Tibial nerve (tissue), 4 donors: ENCODE measurements at regions not wholly inside any gene's neighbourhood (a gene's known extent, or its start where the extent isn't known, plus 50 kb on each side); places are given as distances from the start of the nearest gene placed in this dataset.

Experiments used
- DNase-seq, 2 donors: peaks; one replicate each; pipeline ENCODE4 v3.0.0-alpha.2; 2019; ENCODE audit warnings: low spot score in 2 of 2
- H3K27ac ChIP-seq, 4 donors: fragments of 200-600 bp; sonication (generic) in 3 of 4; one replicate each; pipeline ENCODE4 v1.5.1; 2017 to 2019; ENCODE audit warnings: mild to moderate bottlenecking in 1 of 4
- H3K27me3 ChIP-seq, 2 donors: fragments of 200-600 bp; sonication (generic) in 1 of 2; one replicate each; pipeline versions ENCODE4 v1.5.1 to v1.6.0; 2017 to 2019
- H3K36me3 ChIP-seq, 3 donors: fragments of 200-600 bp; sonication (generic); one replicate each; pipeline ENCODE4 v1.5.1; 2018 to 2019
- H3K4me1 ChIP-seq, 4 donors: fragments of 200-600 bp; sonication (generic) in 3 of 4; one replicate each; pipeline ENCODE4 v1.5.1; 2017 to 2019
- H3K4me3 ChIP-seq, 4 donors: fragments of 200-600 bp; sonication (generic) in 3 of 4; one replicate each; pipeline ENCODE4 v1.5.1; 2017 to 2019; ENCODE audit warnings: mild to moderate bottlenecking in 1 of 4, moderate library complexity in 1 of 4
- H3K9me3 ChIP-seq, 4 donors: fragments of 200-600 bp; sonication (generic) in 3 of 4; one replicate each; pipeline ENCODE4 v1.5.1; 2017 to 2019
- CTCF ChIP-seq, 5 experiments: fragments of 200-600 bp in 3 of 5; fragments of 450-650 bp in 2 of 5; sonication (generic) in 3 of 5; IDR thresholded peaks; one replicate each; pipeline ENCODE4 v1.5.1; 2016 to 2019; ENCODE audit warnings: antibody characterized with exemption in 5 of 5, mild to moderate bottlenecking in 3 of 5, moderate library complexity in 2 of 5
- EP300 ChIP-seq, 2 donors: sonication (generic); formaldehyde crosslinking; IDR thresholded peaks; one replicate each; pipeline ENCODE4 v1.6.1; 2017; ENCODE audit warnings: antibody characterized with exemption in 2 of 2, mild to moderate bottlenecking in 1 of 2
- POLR2A ChIP-seq, 2 donors: fragments of 450-650 bp; IDR thresholded peaks; one replicate each; pipeline ENCODE4 v1.6.1; 2017; ENCODE audit warnings: antibody characterized with exemption in 2 of 2, mild to moderate bottlenecking in 2 of 2, moderate library complexity in 2 of 2
- WGBS, 2 donors: methylation state at CpG; one replicate each; pipeline ENCODE4 v1.1.5; 2018; 5-methylcytosine and 5-hydroxymethylcytosine counted together

- DNase-seq = no peak
- TF ChIP-seq EP300 (IDR thresholded peaks at IDR 0.05) = no peak
- TF ChIP-seq POLR2A (IDR thresholded peaks at IDR 0.05) = no peak
- TF ChIP-seq CTCF (IDR thresholded peaks at IDR 0.05) = no peak
- H3K27me3 ChIP-seq = no peaks in the 10 kb centered on the region
- H3K9me3 ChIP-seq = no peaks in the 10 kb centered on the region
- no peak overlapping the region for H3K27ac ChIP-seq
- H3K36me3 ChIP-seq = no peaks in the 10 kb centered on the region
- no peaks in the 10 kb centered on the region for H3K4me1 ChIP-seq
- H3K4me3 ChIP-seq = no peak overlapping the region
- WGBS, 2 donors = 59 to 82% methylated on average over 1 of the region's 1 CpG
These were observed 141.6 kb upstream of the AADAT start for GRCh38 chr4:170231377-170231776.

GRCh38 chr4:170230242-170230641 is 140.5 kb upstream of the AADAT start:
- Histone ChIP-seq H3K27ac (no peak overlapping the region), H3K36me3 (no peaks in the 10 kb centered on the region), H3K4me3 (no peak overlapping the region), H3K9me3 (no peaks in the 10 kb centered on the region), H3K4me1 (no peaks in the 10 kb centered on the region), H3K27me3 (no peaks in the 10 kb centered on the region)
- DNase-seq = no peak
- WGBS, 2 donors = 71 to 74% methylated on average over 5 of the region's 5 CpGs
- TF ChIP-seq CTCF (IDR thresholded peaks at IDR 0.05) = no peak
- TF ChIP-seq POLR2A (IDR thresholded peaks at IDR 0.05) = no peak
- TF ChIP-seq EP300 (IDR thresholded peaks at IDR 0.05) = no peak

- TF ChIP-seq CTCF (IDR thresholded peaks at IDR 0.05) (no peak), POLR2A (IDR thresholded peaks at IDR 0.05) (no peak), EP300 (IDR thresholded peaks at IDR 0.05) (no peak)
- no peaks in the 10 kb centered on the region for H3K27me3 ChIP-seq
- 14 to 22% methylated on average over 1 of the region's 1 CpG for WGBS, 2 donors
These were observed 139.2 kb upstream of the AADAT start for GRCh38 chr4:170229006-170229405.

GRCh38 chr4:170227928-170228327 is 138.2 kb upstream of the AADAT start:
- TF ChIP-seq POLR2A (IDR thresholded peaks at IDR 0.05) (no peak), CTCF (IDR thresholded peaks at IDR 0.05) (no peak), EP300 (IDR thresholded peaks at IDR 0.05) (no peak)
- Histone ChIP-seq H3K36me3 (no peaks in the 10 kb centered on the region), H3K27me3 (no peaks in the 10 kb centered on the region), H3K4me1 (no peaks in the 10 kb centered on the region), H3K4me3 (no peak overlapping the region), H3K27ac (no peak overlapping the region), H3K9me3 (peaks cover 0 to 2% (median 0%) of the 10 kb centered on the region in 4 donors)
- 87 to 96% methylated on average over 2 of the region's 2 CpGs for WGBS, 2 donors
- no peak for DNase-seq

More at GRCh38 chr4:170229006-170229405, 139.2 kb upstream of the AADAT start:
- DNase-seq = no peak
- H3K4me3 ChIP-seq = no peak overlapping the region
- H3K27ac ChIP-seq = no peak overlapping the region
- no peaks in the 10 kb centered on the region for H3K36me3 ChIP-seq
- H3K4me1 ChIP-seq = no peaks in the 10 kb centered on the region
- H3K9me3 ChIP-seq = no peaks in the 10 kb centered on the region

GRCh38 chr4:170226288-170226687 is 136.5 kb upstream of the AADAT start:
- WGBS, 2 donors = 75 to 81% methylated on average over 2 of the region's 2 CpGs
- Histone ChIP-seq H3K4me3 (no peak overlapping the region), H3K36me3 (no peaks in the 10 kb centered on the region), H3K4me1 (no peaks in the 10 kb centered on the region), H3K27ac (no peak overlapping the region), H3K9me3 (peaks cover 0 to 10% (median 0%) of the 10 kb centered on the region in 4 donors), H3K27me3 (no peaks in the 10 kb centered on the region)
- DNase-seq = no peak
- TF ChIP-seq CTCF (IDR thresholded peaks at IDR 0.05) (no peak), EP300 (IDR thresholded peaks at IDR 0.05) (no peak), POLR2A (IDR thresholded peaks at IDR 0.05) (no peak)
